ENCODE measurements at regions not wholly inside any gene's neighbourhood (a gene's known extent, or its start where the extent isn't known, plus 50 kb on each side); places are given as distances from the start of the nearest gene placed in this dataset.

DNA sequence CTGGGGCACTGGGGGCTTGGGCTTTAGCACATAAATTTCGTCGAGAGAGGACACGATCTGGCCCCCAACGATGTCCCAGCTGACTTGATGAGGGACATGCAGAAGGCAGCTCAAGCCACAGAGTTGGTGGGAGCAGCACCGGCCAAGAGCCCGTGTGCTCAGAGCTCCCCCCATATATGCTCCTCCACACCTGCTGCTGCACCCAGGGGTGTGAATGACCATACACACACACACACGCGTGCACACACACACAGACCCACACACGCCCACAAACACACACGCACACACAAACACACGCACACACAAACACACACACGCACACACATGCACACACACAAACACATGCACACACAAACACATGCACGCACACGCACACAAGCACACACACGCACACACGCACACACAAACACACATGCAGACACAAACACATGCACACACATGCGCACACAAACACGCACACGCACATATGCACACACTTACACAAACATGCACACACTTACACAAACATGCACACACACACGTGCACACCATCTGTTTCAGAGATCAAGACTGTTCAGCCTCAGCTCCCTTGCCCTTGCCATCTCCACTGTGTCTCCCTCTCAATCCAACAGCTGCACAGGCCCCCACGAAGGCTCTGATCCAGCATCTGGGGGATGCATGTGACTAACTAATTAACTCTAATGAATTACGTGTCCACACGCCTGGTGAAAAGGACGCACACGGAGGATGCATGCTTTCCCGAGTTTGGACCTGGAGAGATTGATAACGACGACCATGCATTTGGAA lies 85.6 kb upstream of the TNRC6C start:
- DNase-seq (ENCODE audit: low spot score): no peak

DNA sequence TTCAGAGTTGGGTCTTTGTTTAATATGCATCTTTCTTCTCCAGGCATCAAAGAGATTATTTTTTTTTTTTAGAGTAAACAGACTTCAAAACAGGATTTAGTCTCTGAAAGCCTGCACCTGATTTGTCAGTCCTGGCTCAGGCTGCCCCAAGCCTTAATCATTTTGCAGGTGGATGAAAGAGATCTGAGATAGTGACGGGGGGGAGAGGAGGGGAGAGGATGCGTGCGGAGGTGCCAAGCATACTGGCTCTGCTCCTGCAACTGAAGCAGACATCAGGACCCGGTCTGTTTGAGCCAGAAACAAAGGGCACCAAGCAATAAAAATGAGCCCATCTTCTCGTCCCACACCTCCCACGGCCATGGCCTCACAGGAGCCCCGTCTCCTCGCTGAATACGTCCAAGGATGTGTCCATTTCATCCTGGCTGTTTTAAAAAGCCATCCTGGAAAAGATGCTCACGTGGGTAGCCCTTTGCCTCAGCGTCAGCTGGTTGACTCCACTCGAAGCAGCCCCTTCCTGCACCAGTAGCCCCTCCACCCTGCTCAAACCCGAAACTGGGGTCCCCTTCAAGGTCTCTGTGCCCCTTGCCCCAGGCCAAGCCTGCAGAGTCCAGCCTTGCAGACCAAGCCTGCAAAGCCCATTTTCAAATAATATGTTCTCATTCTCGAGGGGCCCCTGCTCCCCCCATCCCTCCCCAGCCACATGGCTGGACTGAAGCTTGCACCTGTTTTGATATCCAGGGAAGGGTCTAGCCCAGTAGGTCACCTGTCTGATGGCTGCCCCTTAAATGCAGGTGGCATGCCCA lies 84.8 kb upstream of the TNRC6C start:
- DNase-seq (ENCODE audit: low spot score): no peak

DNA sequence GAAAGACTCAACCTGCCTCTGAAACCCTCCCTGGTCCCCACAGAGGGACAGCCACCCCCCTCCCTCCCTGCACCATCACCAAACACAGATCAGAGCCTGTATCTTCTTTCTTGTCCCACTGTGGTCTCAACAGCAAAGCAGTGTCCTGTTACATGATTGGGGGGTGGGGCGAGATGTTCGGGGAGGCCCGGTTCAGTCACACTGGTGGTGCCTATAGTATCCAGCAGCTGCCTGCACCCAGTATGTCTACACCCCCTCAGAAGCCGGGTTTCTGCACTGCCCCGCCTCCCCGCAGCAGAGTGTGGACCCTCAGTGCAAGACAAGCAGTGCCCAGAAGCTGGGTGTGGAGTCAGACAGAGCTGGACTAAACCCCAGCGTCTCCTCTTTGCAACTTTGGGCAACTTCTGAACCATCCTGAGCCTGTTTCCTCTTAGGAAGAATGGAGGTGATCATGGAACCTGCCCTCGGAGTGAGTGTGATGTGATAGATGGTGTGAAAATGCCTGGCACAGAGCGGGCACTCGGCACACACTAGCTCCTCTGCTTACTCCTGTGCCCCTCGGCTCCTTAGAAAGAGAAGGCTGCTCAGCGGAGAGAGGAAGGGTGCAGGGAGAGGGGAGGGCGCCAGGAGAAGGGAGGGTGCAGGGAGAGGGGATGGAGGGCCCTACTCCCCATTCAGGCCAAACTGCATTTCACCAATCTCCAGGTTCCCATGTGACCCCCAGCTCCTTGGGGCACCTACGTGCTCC lies 84.0 kb upstream of the TNRC6C start:
- no peak for DNase-seq (ENCODE audit: low spot score)

- DNase-seq (ENCODE audit: low spot score): no peak
These were observed 83.3 kb upstream of the TNRC6C start for GRCh38 chr17:77875051-77875780.

GRCh38 chr17:77875881-77876509 lies 82.5 kb upstream of the TNRC6C start:
- no peak for DNase-seq (ENCODE audit: low spot score)

- DNase-seq (ENCODE audit: low spot score): no peak
These were observed 81.5 kb upstream of the TNRC6C start for GRCh38 chr17:77877036-77877435.

DNA sequence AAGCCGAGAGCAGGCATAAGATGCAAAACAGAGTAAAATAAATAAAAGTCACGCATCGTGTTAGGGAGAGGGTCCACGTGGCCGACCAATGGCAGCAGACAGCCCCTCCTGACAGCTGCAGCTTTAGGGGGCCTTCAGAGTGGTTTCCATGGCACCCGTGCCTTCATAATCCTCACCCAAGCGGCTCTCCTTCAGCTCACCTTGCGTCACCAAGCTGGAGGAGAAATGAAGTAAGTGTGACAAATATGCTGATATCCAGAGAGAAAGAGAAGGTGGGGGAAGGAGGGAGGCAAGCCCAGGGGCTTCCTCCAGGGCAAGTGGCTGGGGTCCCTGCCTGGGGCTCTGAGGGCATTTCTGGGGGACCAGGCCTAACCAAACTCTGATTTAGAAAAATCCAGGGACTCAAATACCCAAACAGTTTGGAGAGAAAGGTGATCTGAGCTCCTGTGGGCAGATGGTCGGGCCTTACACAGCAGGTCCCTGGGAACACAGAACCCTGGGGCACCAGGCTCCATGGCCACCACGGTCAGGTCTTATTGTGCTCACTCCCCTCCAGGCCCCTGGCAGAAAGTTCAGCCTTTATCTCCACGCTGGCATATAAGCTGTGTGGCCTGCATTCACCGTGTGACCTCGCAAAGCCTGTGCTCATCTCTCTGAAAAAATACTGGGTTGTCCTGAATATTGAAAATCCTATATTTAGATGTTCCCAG lies 80.7 kb upstream of the TNRC6C start:
- no peak for DNase-seq (ENCODE audit: low spot score)

- no peak for DNase-seq (ENCODE audit: low spot score)
These were observed 79.1 kb upstream of the TNRC6C start for GRCh38 chr17:77879226-77879895.

DNA sequence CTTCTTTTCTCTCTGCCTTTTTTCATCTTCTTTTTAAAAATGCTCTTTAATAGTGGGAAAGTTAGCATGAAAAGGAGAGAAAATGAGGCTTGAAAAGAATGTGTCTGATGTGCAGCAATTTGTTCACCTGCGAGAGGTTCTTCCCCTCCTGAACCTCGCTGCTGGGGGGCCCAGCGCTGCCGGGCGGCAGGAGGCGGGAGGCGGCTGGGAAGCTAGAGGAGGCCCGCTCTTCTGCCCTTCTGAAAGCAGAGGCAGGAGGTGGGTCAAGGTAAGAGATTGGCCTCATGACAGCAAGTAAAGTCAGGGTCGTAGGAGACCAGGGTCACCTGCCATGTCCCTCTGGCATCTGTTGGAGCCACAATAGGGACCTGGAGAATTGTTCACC lies 78.6 kb upstream of the TNRC6C start:
- no peak for DNase-seq (ENCODE audit: low spot score)

DNA sequence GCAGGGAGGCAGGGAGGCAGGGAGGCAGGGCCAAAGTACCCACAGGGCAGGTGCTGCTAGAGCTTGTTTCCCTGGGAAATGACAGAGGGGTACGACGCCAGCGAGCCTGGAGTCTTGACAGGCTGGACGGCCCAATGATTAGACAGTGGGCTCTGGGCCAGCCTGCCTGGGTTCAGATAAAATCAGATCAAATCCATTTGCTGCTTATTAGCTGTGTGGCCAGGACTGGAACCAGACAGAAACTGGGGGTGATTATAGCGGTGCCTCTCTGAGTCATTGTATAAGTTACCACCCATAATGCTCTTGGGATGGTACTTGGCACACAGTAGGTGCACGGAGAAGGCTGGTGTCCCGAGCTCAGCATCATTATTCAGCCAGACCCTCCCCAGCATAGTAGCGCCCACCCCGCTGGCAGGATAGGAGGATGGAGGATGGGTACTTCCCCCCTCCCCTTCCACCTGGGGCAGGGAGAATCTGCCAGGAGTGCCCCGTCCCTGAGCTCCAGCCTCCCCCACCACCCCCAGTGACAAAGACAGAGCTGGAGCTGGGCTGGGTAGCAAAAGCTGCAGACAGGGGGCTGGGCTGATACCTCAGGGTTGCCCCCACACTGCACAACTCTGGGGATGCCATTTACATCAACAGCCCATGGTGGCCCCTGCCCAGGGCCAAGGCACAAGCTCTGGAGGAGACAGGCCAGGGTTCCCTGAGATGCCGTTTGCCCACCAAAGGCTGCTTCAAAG lies 77.6 kb upstream of the TNRC6C start:
- DNase-seq (ENCODE audit: low spot score): no peak

GRCh38 chr17:77881545-77881944 lies 77.0 kb upstream of the TNRC6C start:
- DNase-seq (ENCODE audit: low spot score): peak; percentile 65

DNA sequence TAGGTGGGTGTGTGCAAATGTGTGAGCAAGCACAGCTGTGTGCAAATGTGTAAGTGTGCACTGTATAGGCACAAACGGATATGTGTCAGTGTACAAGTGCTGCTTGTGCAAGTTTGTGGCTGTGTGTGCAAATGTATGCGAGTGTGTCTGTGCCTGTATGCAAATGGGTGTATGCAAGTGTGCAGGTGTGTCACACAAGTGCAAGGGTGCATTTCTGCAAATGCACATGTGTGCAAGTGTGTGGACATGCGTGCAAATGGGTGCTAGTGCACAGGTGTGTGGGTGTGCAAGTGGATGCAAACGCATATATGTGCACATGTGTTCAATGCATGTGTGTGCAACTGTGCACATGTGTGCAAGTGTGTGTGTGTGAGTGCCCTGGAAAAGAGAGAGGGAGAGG lies 76.5 kb upstream of the TNRC6C start:
- no peak for DNase-seq (ENCODE audit: low spot score)

DNA sequence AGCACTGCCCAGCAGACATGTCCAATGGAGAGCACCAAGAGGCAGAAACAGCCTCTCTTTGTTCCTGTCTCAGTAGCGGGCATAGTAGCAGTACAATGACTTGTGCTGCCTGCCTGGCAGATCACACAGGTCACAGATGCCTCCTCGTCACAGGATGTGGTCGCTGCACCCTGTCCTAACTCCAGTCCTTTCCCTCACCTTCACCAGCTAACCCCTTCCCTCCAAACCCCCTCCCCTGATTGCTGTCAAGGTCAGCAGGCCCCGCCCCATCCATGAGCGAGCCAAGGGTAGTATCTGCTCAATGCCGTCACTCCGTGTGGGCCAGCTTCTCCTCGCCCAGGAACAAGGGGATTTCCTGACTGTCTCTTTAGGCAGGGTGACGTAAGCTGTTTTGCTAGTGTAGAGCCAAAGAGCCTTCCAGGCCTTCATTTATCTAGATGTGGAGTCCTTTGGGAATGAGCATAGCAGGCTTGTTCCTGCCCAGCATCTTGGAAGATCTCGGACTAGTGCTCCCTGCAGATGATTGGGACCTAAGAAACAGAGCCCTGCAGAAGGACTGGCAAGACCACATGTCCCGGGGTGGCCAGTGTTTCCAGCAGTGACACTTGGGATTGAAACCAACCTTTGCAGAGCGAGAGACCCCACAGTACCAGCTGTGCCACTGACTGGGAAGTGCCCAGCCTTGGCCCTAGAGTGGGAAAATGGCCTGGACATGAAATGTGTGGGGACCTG lies 75.9 kb upstream of the TNRC6C start:
- peak; percentile 91 for DNase-seq (ENCODE audit: low spot score)

DNA sequence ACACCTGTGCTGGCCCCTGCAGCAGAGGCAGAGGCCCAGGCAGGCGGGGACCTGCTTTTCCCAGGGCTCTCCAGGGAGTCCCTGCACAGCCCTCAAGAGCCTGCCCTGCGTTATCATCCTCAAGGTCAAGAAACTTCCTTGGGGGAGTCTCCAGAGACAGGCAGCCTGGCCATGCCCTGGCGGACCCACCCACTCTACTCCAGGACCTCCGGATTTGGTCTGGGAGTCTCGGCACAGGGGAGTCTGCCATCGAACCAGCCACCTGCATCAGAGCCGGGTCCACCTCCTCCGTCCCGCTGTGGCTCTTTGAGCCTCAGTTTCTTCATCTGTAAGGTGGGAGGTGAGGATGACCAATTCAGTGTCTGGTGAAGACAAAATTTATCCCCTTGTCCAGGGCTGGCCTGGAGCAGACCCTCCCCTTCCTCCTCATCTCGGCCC lies 75.3 kb upstream of the TNRC6C start:
- DNase-seq (ENCODE audit: low spot score): no peak

DNA sequence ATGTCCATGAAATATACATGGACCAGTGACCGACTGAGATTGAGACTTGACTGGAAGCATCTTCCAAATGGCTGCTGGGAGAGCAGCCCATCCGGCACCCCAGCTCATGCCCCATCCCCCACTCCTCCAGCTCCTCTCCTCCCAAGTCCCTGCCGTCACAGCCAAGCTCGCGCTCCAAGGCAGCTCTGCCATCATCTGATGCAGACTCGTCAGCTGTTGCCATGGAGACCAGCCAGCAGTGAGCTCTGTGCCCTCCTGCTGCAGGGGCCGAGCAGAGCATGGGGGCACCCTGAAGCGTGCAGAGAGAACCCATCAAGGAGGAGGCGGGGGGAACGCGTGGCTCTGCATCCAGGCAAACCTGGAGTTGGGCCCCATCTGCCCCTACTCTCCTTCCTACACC lies 74.5 kb upstream of the TNRC6C start:
- peak; percentile 92 for DNase-seq (ENCODE audit: low spot score)

DNA sequence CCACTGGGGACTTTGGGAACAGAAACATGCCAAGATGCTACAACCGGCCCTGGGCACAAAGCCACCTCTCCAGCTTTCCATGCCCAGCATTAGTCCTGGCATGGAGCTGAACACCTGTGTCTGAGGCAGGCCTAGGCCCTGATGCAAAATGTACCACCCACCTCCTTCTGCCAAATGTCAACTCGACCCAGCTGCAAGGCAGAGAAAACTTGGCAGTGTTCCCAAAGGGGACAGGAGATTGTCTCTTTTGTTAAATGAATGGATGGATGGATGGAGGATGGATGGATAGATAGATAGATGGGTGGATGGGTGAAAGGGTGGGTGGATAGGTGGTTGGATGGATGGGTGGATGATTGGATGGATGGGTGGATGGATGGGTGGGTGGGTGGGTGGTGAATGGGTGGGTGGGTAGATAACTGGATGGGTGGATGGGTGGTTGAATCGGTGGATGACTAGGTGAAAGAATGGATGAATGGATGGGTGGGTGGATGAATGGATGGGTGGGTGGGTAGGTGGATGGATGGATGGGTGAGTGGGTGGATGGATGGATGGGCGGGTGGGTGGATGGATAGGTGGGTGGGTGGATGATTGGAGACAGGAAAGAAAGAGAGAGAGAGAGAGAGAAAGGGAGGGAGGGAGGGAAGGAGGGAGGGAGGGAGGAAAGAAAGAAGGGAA lies 73.4 kb upstream of the TNRC6C start:
- no peak for DNase-seq (ENCODE audit: low spot score)

DNA sequence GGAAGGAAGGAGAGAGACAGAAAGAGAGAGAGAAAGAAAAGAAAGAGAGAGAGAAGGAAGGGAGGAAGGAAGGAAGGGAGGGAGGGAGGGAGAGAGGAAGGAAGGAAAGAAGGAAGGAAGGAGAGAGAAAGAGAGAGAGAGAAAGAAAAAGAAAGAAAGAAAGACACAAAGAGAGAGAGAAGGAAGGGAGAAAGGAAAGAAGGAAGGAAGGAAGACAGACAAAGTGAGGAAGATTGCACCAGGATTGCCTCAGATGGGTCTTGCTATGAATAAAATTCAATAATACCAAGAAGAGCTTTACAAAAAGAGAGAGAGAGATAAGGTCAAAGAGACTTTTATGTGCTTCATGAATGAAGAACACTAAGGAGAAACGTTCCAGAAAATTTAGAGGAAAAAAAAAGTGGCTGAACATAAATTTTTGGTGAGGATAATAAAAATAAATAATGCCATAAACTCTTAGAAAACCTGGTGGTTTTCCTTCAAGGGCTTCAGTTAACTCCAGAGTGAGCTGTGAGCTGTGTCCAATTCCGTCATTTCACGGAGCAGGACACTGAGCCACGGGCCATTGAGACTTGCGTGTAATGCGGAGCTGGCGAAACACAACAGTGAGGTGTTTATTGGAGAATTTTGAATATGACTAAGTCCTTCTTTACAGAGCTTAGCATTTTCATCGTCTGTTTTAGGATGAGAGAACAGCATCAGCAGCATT lies 72.7 kb upstream of the TNRC6C start:
- no peak for DNase-seq (ENCODE audit: low spot score)

- no peak for DNase-seq (ENCODE audit: low spot score)
These were observed 72.1 kb upstream of the TNRC6C start for GRCh38 chr17:77886387-77886728.
